Hematopoietic multipotent progenitor cell treated with erythropoietin and hydrocortisone succinate and interleukin-3 and kit ligand, for 4 days (in vitro differentiated cells): ENCODE measurements at regions not wholly inside any gene's neighbourhood (a gene's known extent, or its start where the extent isn't known, plus 50 kb on each side); places are given as distances from the start of the nearest gene placed in this dataset.
A peak's percentile ranks its signal among the peaks of the same experiment; 100 is the strongest.
"Not testable (repeated sequence)": the region's sequence is repeated elsewhere in the genome, so short reads cannot be mapped to it uniquely, and the experiment has no call there.

Experiments used
- DNase-seq: peaks from one replicate; pipeline ENCODE4 v3.0.0-alpha.2; 2015

DNA sequence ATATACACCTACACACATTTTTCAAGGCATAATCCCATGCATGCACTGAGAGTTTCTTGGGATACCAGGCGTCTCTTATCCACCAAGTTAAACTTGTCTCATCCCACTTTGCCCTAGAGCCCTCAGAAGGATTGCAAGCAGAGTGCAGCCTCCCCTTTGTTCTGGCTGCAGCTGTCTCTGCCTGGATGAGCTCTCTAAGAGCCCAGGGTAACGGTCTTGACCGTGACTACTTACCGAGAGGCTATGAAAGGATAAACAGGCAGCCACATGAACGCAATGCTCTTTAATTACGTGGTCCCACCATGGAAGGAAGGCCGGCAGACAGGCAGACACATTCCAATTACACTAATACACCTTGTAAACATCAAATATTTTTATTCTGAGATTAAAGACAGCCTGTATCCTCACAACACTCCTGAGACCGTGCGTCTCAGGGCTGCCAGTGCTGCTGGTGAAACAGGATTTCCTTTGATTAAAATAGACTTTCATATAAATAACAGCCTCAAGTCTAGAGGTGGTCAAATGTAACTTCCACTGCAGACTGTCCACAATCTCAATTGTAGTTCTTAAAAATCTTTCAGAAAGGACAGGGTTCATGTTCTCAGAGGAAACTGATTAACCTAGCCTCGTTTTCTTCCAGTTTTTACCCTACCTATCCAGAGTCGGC, 210.0 kb upstream of the PRDM1 start:
- DNase-seq = no peak

- no peak for DNase-seq
Observed at GRCh38 chr6:105874835-105875626, 211.1 kb upstream of the PRDM1 start.

DNA sequence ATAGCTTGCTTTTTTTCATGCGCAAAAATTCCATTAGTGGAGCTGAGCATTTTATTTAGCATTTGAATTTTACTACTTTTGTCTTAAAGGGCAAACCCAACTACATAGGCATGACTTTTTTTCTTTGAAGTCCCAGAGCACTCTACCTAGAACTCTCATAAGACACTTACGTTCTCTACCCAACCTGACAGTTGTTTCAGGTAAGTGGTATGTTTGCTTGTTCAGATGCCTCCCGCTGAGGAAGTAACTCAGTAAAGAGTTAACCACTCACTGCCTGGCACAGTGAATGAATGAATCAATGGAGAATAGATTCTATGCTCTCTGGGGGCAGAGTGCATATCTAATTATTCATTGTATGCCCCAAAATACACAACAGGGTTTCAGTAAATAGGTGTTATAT, 212.3 kb upstream of the PRDM1 start:
- no peak for DNase-seq

DNA sequence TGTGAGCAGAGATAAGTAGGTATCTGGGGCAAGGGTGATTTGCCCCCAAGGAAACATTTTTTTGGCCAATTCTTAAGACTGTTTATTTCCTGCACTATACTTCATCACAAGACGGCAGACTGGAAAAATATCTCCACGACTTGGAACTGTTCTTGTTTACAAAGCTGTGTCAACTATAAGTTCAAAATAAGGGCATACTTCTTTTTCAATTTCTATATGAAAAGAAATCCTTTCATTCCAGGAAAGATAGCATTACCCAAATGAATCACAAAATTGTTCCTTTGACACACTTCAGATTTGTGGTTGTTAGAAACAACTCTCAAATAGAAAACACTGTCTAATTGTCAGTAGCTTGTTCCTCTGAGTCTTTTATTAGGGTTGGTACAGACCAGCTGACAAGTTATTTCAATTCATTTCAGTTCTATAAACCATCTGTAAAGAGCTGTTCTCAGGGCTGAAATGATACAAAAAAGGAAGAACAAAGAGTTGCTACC, 212.9 kb upstream of the PRDM1 start:
- DNase-seq = no peak

- no peak for DNase-seq
Observed at GRCh38 chr6:105872249-105872648, 213.9 kb upstream of the PRDM1 start.

DNA sequence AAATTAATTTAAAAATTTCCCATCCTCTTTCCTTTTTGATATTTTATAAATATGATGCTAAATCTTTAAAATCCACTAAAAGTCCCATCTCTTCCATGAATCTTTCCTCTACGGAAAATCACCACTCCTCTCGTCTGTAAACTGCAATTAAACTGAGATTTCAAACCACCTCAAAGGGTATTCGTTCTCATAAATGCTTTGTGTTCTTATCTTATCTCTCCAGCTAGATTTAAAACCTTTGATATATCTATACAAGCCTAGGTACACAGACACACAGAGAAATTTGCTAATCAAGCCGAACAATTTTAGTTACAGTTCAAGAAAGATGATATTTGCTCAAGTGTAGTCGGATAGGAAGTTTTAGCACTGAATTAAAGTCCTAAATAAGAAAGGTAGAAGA, 214.6 kb upstream of the PRDM1 start:
- no peak for DNase-seq

DNA sequence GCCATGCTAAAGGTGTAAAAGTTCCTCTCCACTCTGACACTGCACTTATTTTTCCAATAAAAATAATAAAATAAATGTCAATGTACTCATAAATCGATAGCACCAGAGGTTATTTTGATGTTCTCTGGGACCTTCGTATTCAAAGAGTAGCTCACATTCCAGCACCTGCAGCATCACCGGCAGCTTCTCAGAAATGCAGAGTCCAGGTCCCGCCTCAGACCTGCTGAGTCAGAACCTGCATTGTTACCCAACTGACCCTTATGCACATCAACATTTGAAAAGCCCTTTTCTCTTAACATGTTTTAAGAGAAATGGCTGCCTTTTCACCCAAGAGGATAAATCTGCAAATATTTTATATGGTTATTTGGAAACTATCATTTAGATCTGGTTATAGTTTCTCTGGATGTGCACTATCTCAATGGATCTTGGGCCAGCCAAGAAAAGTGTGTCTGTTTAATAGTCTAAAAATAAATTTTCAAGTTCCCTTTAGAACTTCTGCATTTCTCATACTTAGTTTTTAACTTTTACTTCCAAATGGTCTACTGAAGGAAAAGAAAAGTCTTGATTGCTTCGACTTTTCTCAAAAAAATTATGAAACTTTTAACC, 216.2 kb upstream of the PRDM1 start:
- DNase-seq = peak; percentile 39

- no peak for DNase-seq
Observed at GRCh38 chr6:105868823-105869460, 217.2 kb upstream of the PRDM1 start.

DNA sequence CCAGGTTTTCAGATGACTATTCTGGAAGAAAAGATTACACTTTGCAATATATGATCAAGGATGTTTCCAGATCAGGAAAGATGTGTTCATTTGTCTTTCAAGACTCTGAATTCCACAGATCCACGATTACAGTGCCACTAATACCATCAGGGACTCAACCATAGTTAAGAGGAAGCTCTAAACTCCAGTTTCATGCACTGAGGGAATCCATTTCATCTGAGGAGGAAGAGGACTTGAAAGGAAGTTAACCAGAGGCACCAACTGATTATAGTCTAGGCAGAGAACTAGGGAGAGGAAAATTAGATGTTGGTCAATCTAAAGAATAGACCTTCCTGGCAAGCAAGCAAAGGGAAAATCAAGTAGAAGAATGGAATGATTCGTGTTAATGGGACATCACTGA, 218.3 kb upstream of the PRDM1 start:
- DNase-seq = no peak

DNA sequence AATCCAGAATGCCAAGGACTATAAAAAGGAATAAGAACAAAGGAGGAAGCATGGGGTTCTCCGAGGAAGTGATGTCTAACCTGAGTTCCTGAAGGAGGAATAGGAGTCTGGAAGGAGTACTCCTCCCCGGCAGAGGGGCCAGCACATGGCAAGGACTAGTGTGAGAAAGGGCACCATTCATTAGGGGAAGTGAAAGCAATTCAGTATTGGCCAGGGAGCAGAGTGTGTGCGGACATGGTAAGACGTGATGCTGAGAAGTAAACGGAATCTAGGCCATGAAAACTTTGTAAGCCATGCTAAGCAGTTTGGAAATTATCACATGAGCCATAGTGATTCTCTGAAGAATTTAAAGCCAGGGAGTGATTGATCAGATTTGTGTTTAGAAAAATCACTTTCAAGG, 218.9 kb upstream of the PRDM1 start:
- no peak for DNase-seq

- no peak for DNase-seq
Observed at GRCh38 chr6:105862936-105863607, 223.1 kb upstream of the PRDM1 start.

DNA sequence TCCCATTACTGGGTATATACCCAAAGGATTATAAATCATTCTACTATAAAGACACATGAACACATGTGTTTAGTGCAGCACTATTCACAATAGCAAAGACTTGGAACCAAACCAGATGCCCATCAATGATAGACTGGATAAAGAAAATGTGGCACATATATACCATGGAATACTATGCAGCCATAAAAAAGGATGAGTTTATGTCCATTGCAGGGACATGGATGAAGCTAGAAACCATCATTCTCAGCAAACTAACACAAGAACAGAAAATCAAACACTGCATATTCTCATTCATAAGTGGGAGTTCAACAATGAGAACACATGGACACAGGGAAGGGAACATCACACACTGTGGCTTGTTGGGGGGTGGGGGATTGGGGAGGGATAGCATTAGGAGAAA, 225.2 kb upstream of the PRDM1 start:
- DNase-seq = not testable (repeated sequence)

- no peak for DNase-seq
Observed at GRCh38 chr6:105859457-105859856, 226.7 kb upstream of the PRDM1 start.

GRCh38 chr6:105858639-105859038, 227.5 kb upstream of the PRDM1 start:
- not testable (repeated sequence) for DNase-seq

- peak; percentile 52 for DNase-seq
Observed at GRCh38 chr6:105855433-105855832, 230.7 kb upstream of the PRDM1 start.

DNA sequence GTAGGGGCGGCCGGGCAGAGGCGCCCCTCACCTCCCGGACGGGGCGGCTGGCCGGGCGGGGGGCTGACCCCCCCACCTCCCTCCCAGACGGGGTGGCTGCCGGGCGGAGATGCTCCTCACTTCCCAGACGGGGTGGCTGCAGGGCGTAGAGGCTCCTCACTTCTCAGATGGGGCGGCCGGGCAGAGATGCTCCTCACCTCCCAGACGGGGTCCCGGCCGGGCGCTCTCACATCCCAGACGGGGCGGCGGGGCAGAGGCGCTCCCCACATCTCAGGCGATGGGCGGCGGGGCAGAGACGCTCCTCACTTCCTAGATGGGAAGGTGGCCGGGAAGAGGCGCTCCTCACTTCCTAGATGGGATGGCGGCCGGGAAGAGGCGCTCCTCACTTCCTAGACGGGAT, 232.2 kb upstream of the PRDM1 start:
- DNase-seq = not testable (repeated sequence)

DNA sequence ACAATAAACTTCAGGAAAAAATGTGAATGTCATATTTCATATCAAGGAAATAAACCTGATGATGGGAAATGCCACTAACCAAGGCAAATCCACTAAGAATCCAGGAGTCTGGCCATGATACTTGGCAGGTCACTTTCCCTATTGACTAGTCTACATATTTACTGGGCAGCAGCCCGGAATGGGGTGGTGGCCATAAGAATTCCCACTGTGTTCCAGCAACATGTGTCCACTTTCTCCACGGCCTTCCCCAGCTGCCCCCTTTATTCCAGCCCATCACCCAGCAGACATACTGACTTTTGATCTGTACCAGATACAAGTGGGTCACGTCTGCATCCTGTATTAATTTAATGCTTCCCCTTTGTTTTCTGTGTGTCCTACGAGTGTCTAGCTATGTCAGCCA, 234.5 kb upstream of the PRDM1 start:
- DNase-seq = no peak

- no peak for DNase-seq
Observed at GRCh38 chr6:105851113-105851580, 235.0 kb upstream of the PRDM1 start.

DNA sequence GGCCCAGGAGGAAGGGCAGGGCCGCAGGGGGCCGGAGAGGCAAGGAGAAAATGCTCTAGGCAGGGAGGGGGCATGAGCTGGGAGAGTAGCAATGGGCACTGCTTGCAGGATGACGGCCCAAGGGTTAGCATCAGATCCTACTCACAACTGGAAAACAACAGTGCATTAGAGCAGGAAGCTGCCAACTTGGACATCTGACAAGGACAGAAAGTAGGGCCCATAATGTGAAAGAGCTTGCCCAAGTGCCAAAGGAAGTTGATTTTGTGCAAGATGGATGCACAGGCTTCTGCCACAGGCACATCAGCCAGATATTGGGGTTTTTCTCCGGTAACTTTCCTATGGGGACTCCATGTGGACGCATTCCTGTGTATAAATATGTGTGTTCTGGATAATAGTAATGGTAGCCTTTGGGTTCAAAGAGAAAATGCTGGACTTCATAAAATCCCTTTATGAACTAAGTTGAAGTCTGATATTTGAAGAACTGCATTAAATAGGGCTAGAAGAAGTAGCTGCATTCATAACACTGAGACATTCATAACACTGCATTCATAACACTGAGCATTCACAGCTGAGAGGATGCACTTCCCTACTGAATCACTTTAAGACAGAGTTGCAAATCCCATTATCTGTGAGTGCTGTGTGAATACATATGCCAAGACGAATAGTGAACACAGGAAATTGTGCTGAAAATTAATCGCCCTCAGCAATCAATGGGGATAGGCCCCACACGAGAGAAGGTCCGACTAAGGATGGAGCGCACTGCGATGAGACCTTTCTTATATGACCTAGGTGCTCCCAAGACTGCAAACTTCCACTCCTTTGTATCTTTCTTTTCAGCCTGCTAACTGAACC, 235.6 kb upstream of the PRDM1 start:
- DNase-seq = no peak

DNA sequence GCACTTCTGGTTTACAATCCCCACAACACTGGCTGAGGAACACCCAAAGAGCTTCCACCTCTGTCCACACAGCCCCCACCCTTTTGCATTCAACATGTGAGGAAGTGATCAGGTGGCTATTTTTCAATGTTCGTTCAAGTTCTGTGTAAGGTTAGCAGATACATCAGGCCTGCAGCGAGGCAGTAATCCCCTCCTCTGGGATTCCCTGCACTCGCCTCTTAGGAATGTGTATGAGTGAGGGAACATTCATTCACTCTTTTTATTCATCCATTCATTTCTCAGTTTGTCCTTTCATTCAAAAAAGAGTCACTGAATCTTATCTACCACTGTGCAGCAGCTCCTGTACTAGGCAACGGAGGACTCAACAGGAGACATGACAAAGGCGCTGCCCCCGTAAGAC, 236.4 kb upstream of the PRDM1 start:
- DNase-seq = peak; percentile 36

- no peak for DNase-seq
Observed at GRCh38 chr6:105847433-105847832, 238.7 kb upstream of the PRDM1 start.
